H9 (cell line): ENCODE measurements at regions not wholly inside any gene's neighbourhood (a gene's known extent, or its start where the extent isn't known, plus 50 kb on each side); places are given as distances from the start of the nearest gene placed in this dataset.

Experiments used
- DNase-seq: peaks from one replicate; pipeline ENCODE4 v3.0.0-alpha.2; 2017
- H2AFZ ChIP-seq: one replicate; pipeline ENCODE4 v1.6.1; 2013; ENCODE audit warnings: mild to moderate bottlenecking, low read length, control low read depth, moderate library complexity
- H2AK5ac ChIP-seq: 2 replicates; pipeline ENCODE4 v1.6.1; 2013; ENCODE audit warnings: low read length, control low read depth, mixed read lengths; ENCODE audit not compliant: insufficient read length
- H2BK120ac ChIP-seq: one replicate; pipeline ENCODE4 v1.6.1; 2013; ENCODE audit warnings: low read depth, mild to moderate bottlenecking, low read length, control low read depth, inconsistent platforms; ENCODE audit not compliant: poor library complexity, severe bottlenecking
- H2BK12ac ChIP-seq: 2 replicates; pipeline ENCODE4 v1.6.1; 2013; ENCODE audit warnings: low read length, control low read depth, mixed read lengths, low read depth; ENCODE audit not compliant: insufficient read length
- H2BK15ac ChIP-seq: 2 replicates; pipeline ENCODE4 v1.6.1; 2013; ENCODE audit warnings: low read depth, low read length, control low read depth
- H2BK20ac ChIP-seq: one replicate; pipeline ENCODE4 v1.6.1; 2013; ENCODE audit warnings: low read depth, mild to moderate bottlenecking, low read length, control low read depth, inconsistent platforms; ENCODE audit not compliant: poor library complexity, severe bottlenecking
- H2BK5ac ChIP-seq: 2 replicates; pipeline ENCODE4 v1.6.1; 2013; ENCODE audit warnings: low read length, control low read depth, mixed read lengths; ENCODE audit not compliant: insufficient read length
- H3K14ac ChIP-seq: 2 replicates; pipeline ENCODE4 v1.6.1; 2013; ENCODE audit warnings: low read length, control low read depth; ENCODE audit not compliant: insufficient read depth
- H3K18ac ChIP-seq: 2 replicates; pipeline ENCODE4 v1.6.1; 2013; ENCODE audit warnings: low read depth, mild to moderate bottlenecking, mixed read lengths, low read length, control low read depth; ENCODE audit not compliant: insufficient read length
- H3K23ac ChIP-seq: 2 replicates; pipeline ENCODE4 v1.6.1; 2013; ENCODE audit warnings: low read length, control low read depth, mixed read lengths, low read depth; ENCODE audit not compliant: insufficient read length
- H3K23me2 ChIP-seq: 2 replicates; pipeline ENCODE4 v1.6.1; 2013; ENCODE audit warnings: low read depth, mild to moderate bottlenecking, mixed read lengths, low read length, control low read depth; ENCODE audit not compliant: insufficient read length, poor library complexity, severe bottlenecking
- H3K27ac ChIP-seq: 2 replicates; pipeline ENCODE4 v1.5.1; 2013; ENCODE audit warnings: low read length, control low read depth, mixed read lengths, low read depth; ENCODE audit not compliant: insufficient read length
- H3K27me3 ChIP-seq: 2 replicates; pipeline ENCODE4 v1.6.1; 2013; ENCODE audit warnings: low read length, control low read depth, inconsistent platforms; ENCODE audit not compliant: insufficient read depth
- H3K4ac ChIP-seq: 2 replicates; pipeline ENCODE4 v1.6.1; 2013; ENCODE audit warnings: low read depth, mild to moderate bottlenecking, control low read depth, inconsistent platforms, low read length, moderate library complexity
- H3K4me1 ChIP-seq: 2 replicates; pipeline ENCODE4 v1.6.1; 2013; ENCODE audit warnings: low read length, control low read depth, inconsistent platforms; ENCODE audit not compliant: insufficient read depth
- H3K4me2 ChIP-seq: 2 replicates; pipeline ENCODE4 v1.6.1; 2013; ENCODE audit warnings: low read length, control low read depth, mixed read lengths; ENCODE audit not compliant: insufficient read length, insufficient read depth
- H3K56ac ChIP-seq: 2 replicates; pipeline ENCODE4 v1.6.1; 2013; ENCODE audit warnings: low read depth, mild to moderate bottlenecking, mixed read lengths, low read length, control low read depth; ENCODE audit not compliant: insufficient read length
- H3K79me1 ChIP-seq: 2 replicates; pipeline ENCODE4 v1.6.1; 2013; ENCODE audit warnings: low read depth, mild to moderate bottlenecking, moderate library complexity, low read length, control low read depth, inconsistent platforms; ENCODE audit not compliant: insufficient read depth, poor library complexity, severe bottlenecking
- H3K79me2 ChIP-seq: 2 replicates; pipeline ENCODE4 v1.6.1; 2013; ENCODE audit warnings: low read length, control low read depth, inconsistent platforms; ENCODE audit not compliant: insufficient read depth
- H3K9ac ChIP-seq: 2 replicates; pipeline ENCODE4 v1.6.1; 2013; ENCODE audit warnings: low read length, control low read depth, mixed read lengths; ENCODE audit not compliant: insufficient read length; ENCODE audit errors: extremely low read depth
- H3K9me3 ChIP-seq: one replicate; pipeline ENCODE4 v1.6.1; 2013; ENCODE audit warnings: low read depth, low read length, inconsistent platforms; ENCODE audit not compliant: control insufficient read depth
- H3T11ph ChIP-seq: one replicate; pipeline ENCODE4 v1.6.1; 2013; ENCODE audit warnings: mild to moderate bottlenecking, low read length, control low read depth, inconsistent platforms
- H4K20me1 ChIP-seq: one replicate; pipeline ENCODE4 v1.6.1; 2013; ENCODE audit not compliant: control insufficient read depth, insufficient read length, insufficient read depth
- H4K5ac ChIP-seq: 2 replicates; pipeline ENCODE4 v1.6.1; 2013; ENCODE audit warnings: low read depth, mild to moderate bottlenecking, mixed read lengths, low read length, control low read depth; ENCODE audit not compliant: insufficient read length
- H4K8ac ChIP-seq: replicated peaks from 2 replicates; pipeline ENCODE4 v1.6.1; 2013; ENCODE audit warnings: low read length, control low read depth, mixed read lengths, low read depth; ENCODE audit not compliant: insufficient read length
- H4K91ac ChIP-seq: 2 replicates; pipeline ENCODE4 v1.6.1; 2013; ENCODE audit warnings: low read depth, mild to moderate bottlenecking, moderate library complexity, mixed read lengths, low read length, control low read depth; ENCODE audit not compliant: insufficient read length
- H3K27ac Mint-ChIP-seq, 3 experiments: 2 replicates in 2 of 3; 3 replicates in 1 of 3; pipeline ENCODE4 v1.8.0; 2020 to 2021; ENCODE audit warnings: mixed read lengths in 3 of 3, mild to moderate bottlenecking in 1 of 3, moderate library complexity in 1 of 3
- H3K27me3 Mint-ChIP-seq: 2 replicates; pipeline ENCODE4 v1.8.0; 2021; ENCODE audit warnings: low read depth, mild to moderate bottlenecking, moderate library complexity, mixed read lengths
- H3K36me3 Mint-ChIP-seq, 3 experiments: 2 replicates in 2 of 3; 3 replicates in 1 of 3; pipeline ENCODE4 v1.8.0; 2020 to 2021; ENCODE audit warnings: low read depth in 3 of 3, mixed read lengths in 3 of 3; ENCODE audit not compliant: insufficient read depth in 1 of 3
- H3K4me1 Mint-ChIP-seq, 2 experiments: 2 replicates each; pipeline ENCODE4 v1.8.0; 2020; ENCODE audit warnings: mixed read lengths in 2 of 2
- H3K4me3 Mint-ChIP-seq, 2 experiments: 2 replicates in 1 of 2; 3 replicates in 1 of 2; pipeline ENCODE4 v1.8.0; 2020 to 2021; ENCODE audit warnings: mild to moderate bottlenecking in 2 of 2, mixed read lengths in 2 of 2, moderate library complexity in 1 of 2
- H3K9me3 Mint-ChIP-seq, 2 experiments: 2 replicates in 1 of 2; 3 replicates in 1 of 2; pipeline ENCODE4 v1.8.0; 2020; ENCODE audit warnings: mild to moderate bottlenecking in 2 of 2, mixed read lengths in 2 of 2, moderate library complexity in 1 of 2
- WGBS: extraction: QIAGEN DNeasy Blood & Tissue Kit; methylation state at CpG from one replicate; pipeline ENCODE4 v1.1.7; 2013; ENCODE audit warnings: missing lambda C conversion rate, low lambda C conversion rate, mixed read lengths; ENCODE audit not compliant: insufficient read length; ENCODE audit errors: extremely low coverage; 5-methylcytosine and 5-hydroxymethylcytosine counted together
- TF ChIP-seq, protein P1 (sequence below): fragments of 200-600 bp; sonication (generic); conservative IDR thresholded peaks from 3 replicates; pipeline ENCODE4 v1.8.0; 2021; ENCODE audit warnings: antibody characterized with exemption, mild to moderate bottlenecking

DNA sequence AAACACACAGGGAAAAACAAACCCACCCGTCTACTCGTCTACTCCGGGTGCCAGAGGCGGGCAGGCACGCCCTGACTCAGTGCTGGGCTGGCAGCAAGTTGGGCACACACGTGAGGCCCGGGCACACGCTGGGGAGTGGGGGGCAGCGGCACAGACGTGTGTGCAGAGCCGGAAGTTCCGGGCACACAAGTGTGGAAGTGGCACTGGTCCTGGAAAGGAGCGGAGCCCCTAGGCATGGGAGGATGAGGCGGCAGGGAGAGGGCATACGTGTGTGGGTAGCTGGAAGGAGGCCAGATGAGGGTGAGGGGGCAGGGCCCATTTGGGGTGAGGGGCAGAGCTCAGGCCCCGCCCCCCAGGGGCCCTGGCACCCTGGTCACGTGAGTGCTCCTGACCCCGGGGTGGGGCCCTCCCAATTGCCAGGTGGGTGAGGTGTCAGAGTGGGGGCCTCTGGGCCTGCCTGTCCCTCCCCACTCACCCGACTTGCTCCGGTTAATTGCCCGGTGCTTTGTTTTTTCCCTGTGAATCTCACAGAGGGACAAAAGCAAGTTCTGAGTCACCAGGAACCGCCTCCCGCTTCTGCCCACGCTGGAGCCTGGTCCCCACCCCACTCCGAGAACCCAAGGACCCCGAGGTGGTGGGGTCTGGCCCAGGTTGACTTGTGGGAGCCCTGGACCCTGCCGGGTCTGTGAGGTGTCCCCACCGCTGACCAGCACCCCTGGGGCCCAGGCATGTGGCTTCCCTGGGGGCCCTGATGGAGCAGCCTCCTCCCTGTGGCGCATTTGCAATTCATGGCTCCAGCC is 104.8 kb upstream of the CASZ1 start:
- TF ChIP-seq, protein P1, sequence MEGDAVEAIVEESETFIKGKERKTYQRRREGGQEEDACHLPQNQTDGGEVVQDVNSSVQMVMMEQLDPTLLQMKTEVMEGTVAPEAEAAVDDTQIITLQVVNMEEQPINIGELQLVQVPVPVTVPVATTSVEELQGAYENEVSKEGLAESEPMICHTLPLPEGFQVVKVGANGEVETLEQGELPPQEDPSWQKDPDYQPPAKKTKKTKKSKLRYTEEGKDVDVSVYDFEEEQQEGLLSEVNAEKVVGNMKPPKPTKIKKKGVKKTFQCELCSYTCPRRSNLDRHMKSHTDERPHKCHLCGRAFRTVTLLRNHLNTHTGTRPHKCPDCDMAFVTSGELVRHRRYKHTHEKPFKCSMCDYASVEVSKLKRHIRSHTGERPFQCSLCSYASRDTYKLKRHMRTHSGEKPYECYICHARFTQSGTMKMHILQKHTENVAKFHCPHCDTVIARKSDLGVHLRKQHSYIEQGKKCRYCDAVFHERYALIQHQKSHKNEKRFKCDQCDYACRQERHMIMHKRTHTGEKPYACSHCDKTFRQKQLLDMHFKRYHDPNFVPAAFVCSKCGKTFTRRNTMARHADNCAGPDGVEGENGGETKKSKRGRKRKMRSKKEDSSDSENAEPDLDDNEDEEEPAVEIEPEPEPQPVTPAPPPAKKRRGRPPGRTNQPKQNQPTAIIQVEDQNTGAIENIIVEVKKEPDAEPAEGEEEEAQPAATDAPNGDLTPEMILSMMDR, result no peak
- H2BK12ac ChIP-seq, result no peak overlapping the region
- Mint-ChIP-seq H3K27me3 (peaks cover 4% of the 10 kb centered on the region), H3K9me3 (no peaks in the 10 kb centered on the region), H3K27ac (peak overlapping the region in 1 of 3 experiments; percentile 88; a peak in 1 of 7 replicates), H3K36me3 (no peaks in the 10 kb centered on the region), H3K4me3 (peak overlapping the region in 1 of 2 experiments; percentile 27; a peak in 2 of 5 replicates), H3K4me1 (peaks cover 25 to 41% of the 10 kb centered on the region in 2 experiments)
- peak overlapping the region; percentile 56; the same call in 1 of the 2 replicates for H3K14ac ChIP-seq
- peak overlapping the region; percentile 42 for H3K18ac ChIP-seq
- no peak for DNase-seq
- no peak overlapping the region for H2AFZ ChIP-seq
- no peak overlapping the region for H3K27ac ChIP-seq
- no peak overlapping the region for H2BK5ac ChIP-seq
- H3K4me1 ChIP-seq, result peaks cover 6% of the 10 kb centered on the region; the same call in 1 of the 2 replicates
- H2BK120ac ChIP-seq, result no peak overlapping the region
- no peak overlapping the region for H3K23ac ChIP-seq
- no peak overlapping the region for H3K4ac ChIP-seq
- no peaks in the 10 kb centered on the region for H4K20me1 ChIP-seq
- no peak overlapping the region for H3T11ph ChIP-seq
- H3K9ac ChIP-seq, result no peak overlapping the region
- no peaks in the 10 kb centered on the region for H3K79me1 ChIP-seq
- no peak overlapping the region for H3K56ac ChIP-seq
- WGBS, result no CpG with 5 or more reads among the region's 29 CpGs
- H4K91ac ChIP-seq, result no peak overlapping the region
- no peaks in the 10 kb centered on the region for H3K79me2 ChIP-seq
- no peak overlapping the region for H3K4me2 ChIP-seq
- no peak overlapping the region for H4K5ac ChIP-seq
- no peaks in the 10 kb centered on the region for H3K23me2 ChIP-seq
- H4K8ac ChIP-seq, result no peak overlapping the region
- H3K9me3 ChIP-seq, result no peaks in the 10 kb centered on the region
- no peaks in the 10 kb centered on the region for H3K27me3 ChIP-seq
- no peak overlapping the region for H2BK20ac ChIP-seq
- no peak overlapping the region for H2AK5ac ChIP-seq
- H2BK15ac ChIP-seq, result no peak overlapping the region
